GM19438 (cell line): ENCODE measurements at regions not wholly inside any gene's neighbourhood (a gene's known extent, or its start where the extent isn't known, plus 50 kb on each side); places are given as distances from the start of the nearest gene placed in this dataset.

ENCODE experiments used
- ATAC-seq: cut with Tn5 transposase; IDR thresholded peaks from one replicate; pipeline ENCODE4 v1.9.1; 2021; ENCODE audit warnings: low read depth; ENCODE audit not compliant: unreplicated experiment

GRCh38 chr2:15788455-15788829, 151.9 kb upstream of the MYCN start:
- ATAC-seq = no peak

- no peak for ATAC-seq
Observed at GRCh38 chr2:15788830-15789229, 151.5 kb upstream of the MYCN start.

- no peak for ATAC-seq
Observed at GRCh38 chr2:15789381-15790062, 150.8 kb upstream of the MYCN start.

- no peak for ATAC-seq
Observed at GRCh38 chr2:15790326-15790725, 150.0 kb upstream of the MYCN start.

GRCh38 chr2:15790838-15791237, 149.5 kb upstream of the MYCN start:
- no peak for ATAC-seq

GRCh38 chr2:15791294-15791693, 149.1 kb upstream of the MYCN start:
- ATAC-seq = no peak

- ATAC-seq = no peak
Observed at GRCh38 chr2:15792331-15792730, 148.0 kb upstream of the MYCN start.

GRCh38 chr2:15793078-15793913, 147.1 kb upstream of the MYCN start:
- ATAC-seq = no peak

- ATAC-seq = no peak
Observed at GRCh38 chr2:15793978-15794377, 146.4 kb upstream of the MYCN start.

GRCh38 chr2:15794608-15795134, 145.7 kb upstream of the MYCN start:
- no peak for ATAC-seq

- no peak for ATAC-seq
Observed at GRCh38 chr2:15795426-15795825, 144.9 kb upstream of the MYCN start.

GRCh38 chr2:15796167-15796942, 144.0 kb upstream of the MYCN start:
- no peak for ATAC-seq

GRCh38 chr2:15797231-15797938, 143.0 kb upstream of the MYCN start:
- no peak for ATAC-seq

- no peak for ATAC-seq
Observed at GRCh38 chr2:15797939-15798281, 142.4 kb upstream of the MYCN start.

- no peak for ATAC-seq
Observed at GRCh38 chr2:15798701-15799431, 141.5 kb upstream of the MYCN start.

GRCh38 chr2:15799432-15799827, 140.9 kb upstream of the MYCN start:
- no peak for ATAC-seq

- no peak for ATAC-seq
Observed at GRCh38 chr2:15800495-15801329, 139.6 kb upstream of the MYCN start.

- ATAC-seq = no peak
Observed at GRCh38 chr2:15801439-15801838, 138.9 kb upstream of the MYCN start.

GRCh38 chr2:15801904-15802303, 138.4 kb upstream of the MYCN start:
- no peak for ATAC-seq
